Activated T-cell treated with anti-CD3 and anti-CD28 coated beads for 1 hour (primary cell): ENCODE measurements at regions not wholly inside any gene's neighbourhood (a gene's known extent, or its start where the extent isn't known, plus 50 kb on each side); places are given as distances from the start of the nearest gene placed in this dataset.
"Not testable (repeated sequence)": the region's sequence is repeated elsewhere in the genome, so short reads cannot be mapped to it uniquely, and the experiment has no call there.

Experiments used
- DNase-seq: peaks from one replicate; pipeline ENCODE4 v3.0.0-alpha.2; 2020; ENCODE audit warnings: low read depth

- no peak for DNase-seq
Observed at GRCh38 chr5:10921160-10921559, 160.1 kb upstream of the DAP start.

GRCh38 chr5:10920400-10920799, 159.4 kb upstream of the DAP start:
- no peak for DNase-seq

- no peak for DNase-seq
Observed at GRCh38 chr5:10914741-10915480, 153.9 kb upstream of the DAP start.

- no peak for DNase-seq
Observed at GRCh38 chr5:10913841-10914240, 152.8 kb upstream of the DAP start.

GRCh38 chr5:10913181-10913810, 152.3 kb upstream of the DAP start:
- no peak for DNase-seq

- no peak for DNase-seq
Observed at GRCh38 chr5:10912435-10912834, 151.4 kb upstream of the DAP start.

GRCh38 chr5:10910261-10910660, 149.2 kb upstream of the DAP start:
- no peak for DNase-seq

- DNase-seq, result no peak
Observed at GRCh38 chr5:10904862-10905432, 143.9 kb upstream of the DAP start.

- DNase-seq, result no peak
Observed at GRCh38 chr5:10903786-10904560, 142.9 kb upstream of the DAP start.

GRCh38 chr5:10902145-10902544, 141.1 kb upstream of the DAP start:
- DNase-seq, result no peak

- no peak for DNase-seq
Observed at GRCh38 chr5:10898514-10898913, 137.5 kb upstream of the DAP start.

- DNase-seq, result no peak
Observed at GRCh38 chr5:10896016-10896415, 135.0 kb upstream of the DAP start.

- no peak for DNase-seq
Observed at GRCh38 chr5:10894445-10895054, 133.5 kb upstream of the DAP start.

GRCh38 chr5:10892911-10893215, 131.8 kb upstream of the DAP start:
- DNase-seq, result no peak

- DNase-seq, result no peak
Observed at GRCh38 chr5:10892147-10892910, 131.3 kb upstream of the DAP start.

GRCh38 chr5:10891193-10891592, 130.2 kb upstream of the DAP start:
- no peak for DNase-seq

- DNase-seq, result no peak
Observed at GRCh38 chr5:10886497-10886896, 125.5 kb upstream of the DAP start.

GRCh38 chr5:10885026-10885425, 124.0 kb upstream of the DAP start:
- DNase-seq, result no peak

- DNase-seq, result not testable (repeated sequence)
Observed at GRCh38 chr5:10883945-10884344, 122.9 kb upstream of the DAP start.

GRCh38 chr5:10880934-10881333, 119.9 kb upstream of the DAP start:
- DNase-seq, result no peak

- not testable (repeated sequence) for DNase-seq
Observed at GRCh38 chr5:10876996-10877395, 116.0 kb upstream of the DAP start.
